Breast epithelium (tissue), 3 donors: ENCODE measurements at regions not wholly inside any gene's neighbourhood (a gene's known extent, or its start where the extent isn't known, plus 50 kb on each side); places are given as distances from the start of the nearest gene placed in this dataset.
"Not testable (repeated sequence)": the region's sequence is repeated elsewhere in the genome, so short reads cannot be mapped to it uniquely, and the experiment has no call there.

Source experiments
- CTCF ChIP-seq, 3 donors: fragments of 450-650 bp; IDR thresholded peaks; one replicate each; pipeline ENCODE4 v1.5.1; 2016 to 2017; ENCODE audit warnings: antibody characterized with exemption in 3 of 3, mild to moderate bottlenecking in 3 of 3, moderate library complexity in 3 of 3
- POLR2AphosphoS5 ChIP-seq, 3 donors: sonication (generic); formaldehyde crosslinking; IDR thresholded peaks; one replicate each; pipeline ENCODE4 v1.6.1; 2017; ENCODE audit warnings: antibody characterized with exemption in 3 of 3

DNA sequence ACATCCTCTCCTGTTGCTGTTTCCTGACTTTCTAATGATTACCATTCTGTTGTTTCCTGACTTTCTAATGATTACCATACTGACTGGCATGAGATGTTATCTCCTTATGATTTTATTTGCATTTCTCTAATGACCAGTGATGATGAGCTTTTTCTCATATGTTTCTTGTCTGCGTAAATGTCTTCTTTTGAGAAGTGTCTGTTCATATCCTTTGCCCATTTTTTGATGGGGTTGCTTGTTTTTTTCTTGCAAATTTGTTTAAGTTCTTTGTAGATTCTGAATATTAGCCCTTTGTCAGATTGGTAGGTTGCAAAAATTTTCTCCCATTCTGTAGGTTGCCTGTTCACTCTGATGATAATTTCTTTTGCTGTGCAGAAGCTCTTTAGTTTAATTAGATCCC, 1216.5 kb downstream of the BRINP3 start:
- TF ChIP-seq CTCF, POLR2AphosphoS5 (IDR thresholded peaks at IDR 0.05): not testable (repeated sequence)
